ENCODE measurements at regions not wholly inside any gene's neighbourhood (a gene's known extent, or its start where the extent isn't known, plus 50 kb on each side); places are given as distances from the start of the nearest gene placed in this dataset.
A peak's percentile ranks its signal among the peaks of the same experiment; 100 is the strongest.

GRCh38 chr17:55612691-55613141, 101.5 kb upstream of the SMIM36 start:
- no peak for DNase-seq (ENCODE audit: low read depth)
- no peak overlapping the region for H3K4me3 ChIP-seq (ENCODE audit: low read depth, low read length)

GRCh38 chr17:55607731-55608341, 96.6 kb upstream of the SMIM36 start:
- H3K4me3 ChIP-seq (ENCODE audit: low read depth, low read length), result no peak overlapping the region
- no peak for TF ChIP-seq CTCF (conservative IDR thresholded peaks at IDR 0.05; ENCODE audit: low read depth, low read length)
- DNase-seq (ENCODE audit: low read depth), result no peak

More at GRCh38 chr17:55612691-55613141, 101.5 kb upstream of the SMIM36 start:
- no peak for TF ChIP-seq CTCF (conservative IDR thresholded peaks at IDR 0.05; ENCODE audit: low read depth, low read length)

- H3K4me3 ChIP-seq (ENCODE audit: low read depth, low read length), result no peak overlapping the region
- no peak for TF ChIP-seq CTCF (conservative IDR thresholded peaks at IDR 0.05; ENCODE audit: low read depth, low read length)
- no peak for DNase-seq (ENCODE audit: low read depth)
Measured at GRCh38 chr17:55606488-55606815, 95.2 kb upstream of the SMIM36 start.

GRCh38 chr17:55605705-55606487, 94.6 kb upstream of the SMIM36 start:
- no peak overlapping the region for H3K4me3 ChIP-seq (ENCODE audit: low read depth, low read length)
- DNase-seq (ENCODE audit: low read depth), result no peak
- TF ChIP-seq CTCF (conservative IDR thresholded peaks at IDR 0.05; ENCODE audit: low read depth, low read length), result no peak

- TF ChIP-seq CTCF (conservative IDR thresholded peaks at IDR 0.05; ENCODE audit: low read depth, low read length), result peak; percentile 85
- no peak for DNase-seq (ENCODE audit: low read depth)
- no peak overlapping the region for H3K4me3 ChIP-seq (ENCODE audit: low read depth, low read length)
Measured at GRCh38 chr17:55601874-55602364, 90.7 kb upstream of the SMIM36 start.

- TF ChIP-seq CTCF (conservative IDR thresholded peaks at IDR 0.05; ENCODE audit: low read depth, low read length), result no peak
- H3K4me3 ChIP-seq (ENCODE audit: low read depth, low read length), result no peak overlapping the region
- DNase-seq (ENCODE audit: low read depth), result no peak
Measured at GRCh38 chr17:55598495-55598894, 87.2 kb upstream of the SMIM36 start.
